Skin epidermis (tissue), 12 donors: ENCODE measurements at regions not wholly inside any gene's neighbourhood (a gene's known extent, or its start where the extent isn't known, plus 50 kb on each side); places are given as distances from the start of the nearest gene placed in this dataset.
"Not testable (repeated sequence)": the region's sequence is repeated elsewhere in the genome, so short reads cannot be mapped to it uniquely, and the experiment has no call there.

Source experiments
- H3K27ac ChIP-seq, 21 experiments: fragments of 200-600 bp; sonication (generic) in 11 of 21; one replicate each; pipeline ENCODE4 v1.5.0; 2020; ENCODE audit warnings: mild to moderate bottlenecking in 3 of 21, inconsistent platforms in 2 of 21, moderate library complexity in 2 of 21
- H3K4me3 ChIP-seq, 7 experiments: fragments of 200-600 bp; sonication (generic) in 2 of 7; one replicate each; pipeline ENCODE4 v1.5.0; 2020; ENCODE audit warnings: inconsistent platforms in 2 of 7, mild to moderate bottlenecking in 2 of 7, moderate library complexity in 1 of 7

DNA sequence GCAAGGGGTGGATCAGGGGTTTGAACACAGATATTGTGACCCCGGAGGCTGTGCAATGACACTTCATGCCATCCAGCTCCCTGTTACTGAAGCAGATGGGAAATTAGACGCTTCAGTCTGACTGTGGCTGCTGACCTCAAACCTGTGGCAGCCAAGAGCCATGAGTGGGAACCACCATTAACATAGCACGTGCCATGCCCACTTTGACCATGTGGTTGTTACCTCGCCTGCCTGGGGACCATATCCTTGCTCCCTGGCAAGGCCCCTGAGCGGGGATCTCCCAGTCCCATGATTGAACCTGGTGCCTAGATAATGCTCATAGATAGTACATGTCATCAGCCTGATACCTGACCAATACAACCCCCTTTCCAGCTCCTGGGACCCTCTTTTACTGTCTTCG, 68.9 kb downstream of the CYP26B1 start:
- no peak overlapping the region for H3K27ac ChIP-seq
- no peak overlapping the region for H3K4me3 ChIP-seq

GRCh38 chr2:72077702-72078169, 69.9 kb downstream of the CYP26B1 start:
- H3K27ac ChIP-seq, result no peak overlapping the region

GRCh38 chr2:72073373-72073772, 74.3 kb downstream of the CYP26B1 start:
- H3K27ac ChIP-seq, result not testable (repeated sequence)

More at GRCh38 chr2:72077702-72078169, 69.9 kb downstream of the CYP26B1 start:
- no peak overlapping the region for H3K4me3 ChIP-seq

GRCh38 chr2:72064197-72064596, 83.5 kb downstream of the CYP26B1 start:
- not testable (repeated sequence) for H3K4me3 ChIP-seq

More at GRCh38 chr2:72073373-72073772, 74.3 kb downstream of the CYP26B1 start:
- H3K4me3 ChIP-seq, result not testable (repeated sequence)

DNA sequence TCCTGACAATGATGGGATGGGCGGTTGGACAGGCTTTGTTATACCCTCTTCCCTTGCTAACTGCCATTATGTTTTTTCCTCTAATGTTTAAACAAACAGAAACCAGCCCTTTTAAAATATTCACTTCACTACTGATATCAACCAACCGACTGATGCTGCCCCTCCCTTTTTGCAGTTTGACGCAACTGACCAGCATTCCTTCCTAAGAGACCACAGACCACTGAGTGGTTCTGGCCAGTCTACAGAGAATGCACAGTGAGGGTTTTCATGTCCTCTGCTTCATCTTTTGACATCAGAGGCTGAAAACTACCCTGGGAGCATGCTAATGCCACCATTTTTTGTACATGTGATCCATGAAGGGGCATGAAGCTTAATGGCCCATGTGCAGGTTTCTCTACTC, 85.3 kb downstream of the CYP26B1 start:
- H3K4me3 ChIP-seq, result no peak overlapping the region
- no peak overlapping the region for H3K27ac ChIP-seq

More at GRCh38 chr2:72064197-72064596, 83.5 kb downstream of the CYP26B1 start:
- H3K27ac ChIP-seq, result not testable (repeated sequence)

DNA sequence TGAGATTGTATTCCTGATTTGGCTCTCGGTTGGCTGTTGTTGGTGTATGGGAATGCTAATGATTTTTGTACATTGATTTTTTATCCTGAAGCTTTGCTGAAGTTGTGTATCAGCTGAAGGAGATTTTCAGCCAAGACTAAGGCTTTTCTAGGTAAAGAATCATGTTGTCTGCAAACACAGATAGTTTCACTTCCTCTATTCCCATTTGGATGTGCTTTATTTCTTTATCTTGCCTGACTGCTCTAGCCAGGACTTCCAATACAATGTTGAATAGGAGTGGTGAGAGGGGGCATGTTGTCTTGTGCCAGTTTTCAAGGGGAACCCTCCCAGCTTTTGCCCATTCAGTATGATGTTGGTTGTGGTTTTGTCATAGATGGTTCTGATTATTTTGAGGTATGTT, 90.4 kb downstream of the CYP26B1 start:
- Histone ChIP-seq H3K27ac (no peak overlapping the region), H3K4me3 (no peak overlapping the region)

DNA sequence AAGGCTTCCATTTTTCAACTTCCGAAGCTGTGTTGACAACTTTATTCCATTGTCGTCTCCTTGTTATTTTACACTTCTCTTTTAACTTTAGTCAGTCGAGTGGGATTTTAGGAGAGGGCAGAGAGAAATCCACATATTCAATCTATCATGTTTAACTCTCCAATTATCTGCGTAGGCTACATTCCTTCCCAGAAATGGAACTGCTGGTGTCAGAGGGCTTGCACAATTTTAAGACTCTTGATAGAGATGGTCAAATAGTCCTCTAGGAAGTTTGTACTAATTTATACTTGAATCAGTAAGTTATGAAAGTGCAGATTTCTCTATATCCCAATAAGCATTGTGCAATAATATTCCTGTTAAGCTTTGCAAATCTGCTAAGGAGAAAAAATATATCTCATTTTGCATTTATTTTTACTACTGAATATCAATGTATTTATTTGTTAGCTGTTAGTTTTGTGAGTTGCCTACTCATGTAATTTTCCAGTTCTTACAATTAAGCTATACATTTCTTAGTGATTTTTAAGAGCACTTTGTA, 95.6 kb downstream of the CYP26B1 start:
- H3K4me3 ChIP-seq, result no peak overlapping the region
- peak overlapping the region in 4 of 21 experiments; percentile 27 to 67 (median 52) for H3K27ac ChIP-seq

- H3K4me3 ChIP-seq, result no peak overlapping the region
- peak overlapping the region in 6 of 21 experiments; percentile 27 to 67 (median 52) for H3K27ac ChIP-seq
These were observed 96.5 kb downstream of the CYP26B1 start for GRCh38 chr2:72051204-72051603.

GRCh38 chr2:72050734-72051133, 96.9 kb downstream of the CYP26B1 start:
- peak overlapping the region in 1 of 21 experiments; percentile 13 for H3K27ac ChIP-seq
- no peak overlapping the region for H3K4me3 ChIP-seq

DNA sequence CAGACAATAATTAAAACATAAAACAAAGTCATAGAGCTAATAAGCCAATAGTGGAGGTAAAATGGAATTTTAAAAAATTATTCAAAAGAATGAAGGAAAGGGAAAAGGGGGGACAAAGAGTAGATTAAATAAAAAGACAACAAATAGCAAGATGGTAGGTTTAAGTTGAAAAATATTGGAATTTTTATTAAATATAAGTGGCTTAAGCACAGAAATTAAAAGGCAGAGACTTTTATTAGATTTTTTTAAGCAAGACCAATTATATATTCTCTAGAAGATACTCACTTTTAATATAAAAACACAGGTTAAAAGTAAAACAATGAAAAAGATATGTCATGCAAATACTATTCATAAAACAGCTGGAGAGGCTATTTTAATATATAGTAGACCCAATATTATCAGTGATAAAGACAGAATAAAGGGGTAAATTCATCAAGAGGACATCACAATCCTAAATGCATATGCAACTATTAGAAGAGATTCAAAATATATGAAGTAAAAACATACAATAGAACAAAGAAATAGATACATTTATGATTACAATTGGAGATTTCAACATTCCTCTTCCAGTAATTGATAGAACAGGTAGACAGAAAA, 98.7 kb downstream of the CYP26B1 start:
- Histone ChIP-seq H3K27ac (no peak overlapping the region), H3K4me3 (no peak overlapping the region)

GRCh38 chr2:72043985-72044384, 103.7 kb downstream of the CYP26B1 start:
- no peak overlapping the region for H3K4me3 ChIP-seq
- no peak overlapping the region for H3K27ac ChIP-seq

- no peak overlapping the region for H3K4me3 ChIP-seq
- H3K27ac ChIP-seq, result peak overlapping the region in 4 of 21 experiments; percentile 24 to 70 (median 48)
These were observed 106.0 kb downstream of the CYP26B1 start for GRCh38 chr2:72041638-72042111.

GRCh38 chr2:72040629-72041571, 106.8 kb downstream of the CYP26B1 start:
- Histone ChIP-seq H3K27ac (peak overlapping the region in 4 of 21 experiments; percentile 24 to 70 (median 48)), H3K4me3 (no peak overlapping the region)

- Histone ChIP-seq H3K27ac (no peak overlapping the region), H3K4me3 (no peak overlapping the region)
These were observed 109.1 kb downstream of the CYP26B1 start for GRCh38 chr2:72038524-72038923.

DNA sequence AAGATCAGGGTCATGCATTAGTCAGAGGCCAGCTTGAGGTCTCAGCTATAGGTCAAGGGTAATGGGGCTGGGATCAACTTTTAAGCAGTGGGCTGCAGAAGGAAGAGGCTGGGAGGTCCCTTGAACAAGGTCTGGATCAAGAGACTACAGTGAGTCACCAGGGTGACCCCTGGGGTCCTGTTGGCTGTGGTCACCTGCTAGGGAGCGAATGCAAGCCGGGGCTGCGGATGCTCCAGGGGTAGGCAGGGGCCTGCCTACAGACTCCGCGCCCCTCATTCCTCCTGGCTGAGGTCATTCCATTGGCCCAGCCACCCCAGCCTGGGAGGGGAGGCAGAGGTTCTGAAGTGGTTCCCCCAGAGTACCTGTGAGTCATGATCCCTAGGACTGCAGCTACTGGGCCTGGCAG, 110.4 kb downstream of the CYP26B1 start:
- H3K27ac ChIP-seq, result no peak overlapping the region
- no peak overlapping the region for H3K4me3 ChIP-seq

DNA sequence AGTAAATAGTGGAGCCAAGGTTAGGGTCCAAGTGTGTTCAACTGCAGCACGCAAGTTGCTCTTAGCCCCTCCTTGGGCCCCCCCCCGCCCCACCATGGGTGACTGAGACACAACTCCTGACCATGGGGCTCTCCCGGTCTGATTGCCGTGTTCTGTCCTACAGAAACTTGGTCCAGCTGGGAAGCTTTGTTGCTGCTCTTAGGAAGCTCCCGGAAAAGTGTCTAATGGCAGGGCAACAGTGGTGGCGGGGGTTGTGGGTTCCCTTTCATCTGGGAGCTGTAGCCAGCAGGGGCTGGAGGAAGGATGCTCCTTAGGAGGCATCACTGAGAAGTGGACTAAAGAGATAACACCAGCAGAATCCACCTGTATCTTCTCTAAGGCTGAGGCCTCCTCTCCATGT, 111.1 kb downstream of the CYP26B1 start:
- no peak overlapping the region for H3K4me3 ChIP-seq
- no peak overlapping the region for H3K27ac ChIP-seq

DNA sequence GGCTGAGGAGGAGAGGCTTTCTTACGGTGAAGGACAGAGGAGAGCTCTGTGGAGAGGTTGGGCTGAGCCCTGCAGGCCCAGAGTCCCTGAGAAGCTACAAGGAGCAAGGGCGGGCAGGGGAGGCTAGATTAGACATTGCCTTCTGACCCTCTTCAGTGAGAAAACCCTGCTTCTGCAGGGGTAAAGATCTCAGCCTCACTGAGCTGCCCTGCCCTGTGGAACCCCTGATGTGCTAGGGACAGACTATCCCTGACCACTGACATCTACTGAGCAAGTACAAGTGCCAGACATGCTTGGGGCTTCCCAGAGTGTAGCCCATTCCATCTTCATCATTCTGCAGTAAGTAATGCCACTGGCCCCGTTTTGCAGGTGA, 111.5 kb downstream of the CYP26B1 start:
- Histone ChIP-seq H3K27ac (peak overlapping the region in 2 of 21 experiments; percentile 11 to 42), H3K4me3 (no peak overlapping the region)

- Histone ChIP-seq H3K27ac (peak overlapping the region in 3 of 21 experiments; percentile 9 to 42 (median 11)), H3K4me3 (no peak overlapping the region)
These were observed 112.0 kb downstream of the CYP26B1 start for GRCh38 chr2:72035518-72036172.

- no peak overlapping the region for H3K4me3 ChIP-seq
- H3K27ac ChIP-seq, result no peak overlapping the region
These were observed 113.1 kb downstream of the CYP26B1 start for GRCh38 chr2:72034353-72035095.
